GM12873 (cell line): ENCODE measurements at regions not wholly inside any gene's neighbourhood (a gene's known extent, or its start where the extent isn't known, plus 50 kb on each side); places are given as distances from the start of the nearest gene placed in this dataset.

Source experiments
- CTCF ChIP-seq: IDR thresholded peaks from 2 replicates; pipeline ENCODE4 v1.5.1; 2012; ENCODE audit warnings: low read depth, mild to moderate bottlenecking, moderate library complexity, low read length, control low read depth; ENCODE audit not compliant: insufficient read depth; ENCODE audit errors: missing control alignments

- no peak for TF ChIP-seq CTCF
Measured at GRCh38 chr2:66781804-66782203, 346.9 kb downstream of the MEIS1 start.

GRCh38 chr2:66782780-66783361 lies 347.9 kb downstream of the MEIS1 start:
- TF ChIP-seq CTCF, result no peak

GRCh38 chr2:66789741-66790140 lies 354.8 kb downstream of the MEIS1 start:
- TF ChIP-seq CTCF, result no peak

- no peak for TF ChIP-seq CTCF
Measured at GRCh38 chr2:66790651-66791181, 355.8 kb downstream of the MEIS1 start.

- TF ChIP-seq CTCF, result no peak
Measured at GRCh38 chr2:66794070-66794469, 359.1 kb downstream of the MEIS1 start.

- TF ChIP-seq CTCF, result no peak
Measured at GRCh38 chr2:66794551-66794950, 359.6 kb downstream of the MEIS1 start.

- TF ChIP-seq CTCF, result no peak
Measured at GRCh38 chr2:66802877-66803276, 368.0 kb downstream of the MEIS1 start.
